PC-3 (cell line): ENCODE measurements at regions not wholly inside any gene's neighbourhood (a gene's known extent, or its start where the extent isn't known, plus 50 kb on each side); places are given as distances from the start of the nearest gene placed in this dataset.

Source experiments
- ATAC-seq: fragments of 200-7000 bp; cut with Tn5 transposase; 2 replicates; pipeline ENCODE4 v1.9.1; 2020; ENCODE audit warnings: mild to moderate bottlenecking, moderate library complexity
- BruUV-seq: library from RNA; stranded (reverse); fragments of 400-500 nt; replicated peaks from 2 replicates; lab custom pipeline; 2021; lab: Mats Ljungman, UMichigan
- CTCF ChIA-PET: fragments of 300-600 bp; sonication (Branson Sonifier 250); formaldehyde crosslinking; loops from one replicate; lab custom pipeline; 2022; ENCODE audit warnings: antibody characterized with exemption; lab: Charles Lee
- POLR2A ChIA-PET: fragments of 300-600 bp; sonication (Branson Sonifier 250); formaldehyde crosslinking; loops from one replicate; lab custom pipeline; 2022; ENCODE audit warnings: antibody characterized with exemption; ENCODE audit not compliant: unreplicated experiment; lab: Charles Lee
- DNase-seq: peaks from one replicate; pipeline ENCODE4 v3.0.0-alpha.2; 2015
- H2AFZ ChIP-seq: fragments of 300-600 bp; sonication (generic); 2 replicates; pipeline ENCODE4 v1.6.0; 2016; ENCODE audit warnings: antibody characterized with exemption, low read length
- H3F3A ChIP-seq: fragments of 300-600 bp; sonication (generic); one replicate; pipeline ENCODE4 v1.6.0; 2017; ENCODE audit warnings: antibody characterized with exemption, low read length, control low read depth, mild to moderate bottlenecking; ENCODE audit not compliant: unreplicated experiment
- H3K27ac ChIP-seq: fragments of 300-600 bp; sonication (generic); 2 replicates; pipeline ENCODE4 v1.5.1; 2016; ENCODE audit warnings: mild to moderate bottlenecking, low read length
- H3K27me3 ChIP-seq: fragments of 300-600 bp; sonication (generic); 2 replicates; pipeline ENCODE4 v1.6.1; 2016; ENCODE audit warnings: low read length, mixed read lengths
- H3K36me3 ChIP-seq: fragments of 300-600 bp; sonication (generic); 2 replicates; pipeline ENCODE4 v1.6.1; 2016; ENCODE audit warnings: low read depth, mixed run types, low read length, mixed read lengths
- H3K4me1 ChIP-seq: fragments of 300-600 bp; sonication (generic); 2 replicates; pipeline ENCODE4 v1.5.1; 2016; ENCODE audit warnings: low read length; ENCODE audit not compliant: insufficient read depth
- H3K4me2 ChIP-seq: fragments of 300-600 bp; sonication (generic); 2 replicates; pipeline ENCODE4 v1.6.0; 2016; ENCODE audit warnings: low read length
- H3K4me3 ChIP-seq: fragments of 300-600 bp; sonication (generic); 2 replicates; pipeline ENCODE4 v1.5.1; 2016; ENCODE audit warnings: mild to moderate bottlenecking, low read length, mixed read lengths
- H3K79me2 ChIP-seq: fragments of 300-600 bp; sonication (generic); 2 replicates; pipeline ENCODE4 v1.6.1; 2017; ENCODE audit warnings: low read length, mixed read lengths
- H3K9ac ChIP-seq: fragments of 300-600 bp; sonication (generic); 2 replicates; pipeline ENCODE4 v1.6.0; 2016; ENCODE audit warnings: mild to moderate bottlenecking, low read length
- H3K9me2 ChIP-seq: fragments of 300-600 bp; sonication (generic); replicated peaks from 2 replicates; pipeline ENCODE4 v1.6.1; 2016; ENCODE audit warnings: mixed run types, low read length, mixed read lengths
- H3K9me3 ChIP-seq: fragments of 300-600 bp; sonication (generic); 2 replicates; pipeline ENCODE4 v1.6.1; 2016; ENCODE audit warnings: low read length, mixed read lengths
- H4K20me1 ChIP-seq: fragments of 300-600 bp; sonication (generic); 2 replicates; pipeline ENCODE4 v1.6.1; 2016; ENCODE audit warnings: low read length, mixed read lengths
- EZH2 ChIP-seq: fragments of 300-600 bp; sonication (generic); IDR thresholded peaks from one replicate; pipeline ENCODE4 v1.6.1; 2017; ENCODE audit warnings: antibody characterized with exemption, mild to moderate bottlenecking, low read length; ENCODE audit not compliant: unreplicated experiment
- EZH2phosphoT487 ChIP-seq: fragments of 300-600 bp; sonication (generic); IDR thresholded peaks from 2 replicates; pipeline ENCODE4 v1.6.1; 2018; ENCODE audit warnings: mild to moderate bottlenecking, antibody characterized with exemption, low read length, borderline replicate concordance
- intact Hi-C: fragments of 100-400 bp; cut with micrococcal nuclease; formaldehyde crosslinking; loops from 2 replicates; pipeline ENCODE4 v1.9.0; 2023
- TF ChIP-seq, protein P1 (sequence below): fragments of 300-600 bp; sonication (generic); conservative IDR thresholded peaks from 2 replicates; pipeline ENCODE4 v1.5.1; 2017; ENCODE audit warnings: antibody characterized with exemption, low read depth, mild to moderate bottlenecking, low read length

DNA sequence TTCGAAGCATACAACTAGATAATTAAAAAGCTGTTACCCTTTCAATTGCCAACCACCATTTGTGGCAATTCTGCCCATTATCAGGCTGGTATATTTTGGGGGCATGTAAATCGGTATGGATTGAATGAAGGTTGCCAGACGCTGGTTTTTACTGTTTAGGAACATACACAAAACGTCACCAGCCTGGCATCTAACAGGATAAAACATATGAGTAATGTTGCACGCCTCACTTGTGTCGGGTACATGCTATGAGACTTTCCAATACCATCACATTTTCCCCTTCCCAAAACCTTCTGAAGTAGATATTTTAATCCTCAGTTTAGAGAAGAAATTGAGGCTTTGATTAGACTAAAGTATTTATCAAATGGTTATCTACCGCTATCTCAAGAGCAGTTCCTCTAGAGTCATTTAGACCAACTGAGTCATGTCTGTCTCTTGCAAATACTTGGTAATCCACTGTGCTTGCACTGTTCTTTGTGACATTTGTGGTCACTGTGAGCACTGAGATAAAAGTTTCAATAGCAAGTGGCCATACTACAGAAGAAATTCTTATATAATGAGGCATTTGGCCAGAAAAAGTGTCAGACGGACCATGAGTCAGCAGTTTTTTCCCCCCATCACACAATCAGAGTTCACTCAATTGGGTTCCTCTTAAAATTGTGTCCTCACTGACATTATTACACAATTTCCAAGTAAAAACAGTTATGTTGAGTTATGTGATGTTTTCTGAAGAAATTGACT lies 498.7 kb downstream of the NXPH1 start:
- TF ChIP-seq, protein P1, sequence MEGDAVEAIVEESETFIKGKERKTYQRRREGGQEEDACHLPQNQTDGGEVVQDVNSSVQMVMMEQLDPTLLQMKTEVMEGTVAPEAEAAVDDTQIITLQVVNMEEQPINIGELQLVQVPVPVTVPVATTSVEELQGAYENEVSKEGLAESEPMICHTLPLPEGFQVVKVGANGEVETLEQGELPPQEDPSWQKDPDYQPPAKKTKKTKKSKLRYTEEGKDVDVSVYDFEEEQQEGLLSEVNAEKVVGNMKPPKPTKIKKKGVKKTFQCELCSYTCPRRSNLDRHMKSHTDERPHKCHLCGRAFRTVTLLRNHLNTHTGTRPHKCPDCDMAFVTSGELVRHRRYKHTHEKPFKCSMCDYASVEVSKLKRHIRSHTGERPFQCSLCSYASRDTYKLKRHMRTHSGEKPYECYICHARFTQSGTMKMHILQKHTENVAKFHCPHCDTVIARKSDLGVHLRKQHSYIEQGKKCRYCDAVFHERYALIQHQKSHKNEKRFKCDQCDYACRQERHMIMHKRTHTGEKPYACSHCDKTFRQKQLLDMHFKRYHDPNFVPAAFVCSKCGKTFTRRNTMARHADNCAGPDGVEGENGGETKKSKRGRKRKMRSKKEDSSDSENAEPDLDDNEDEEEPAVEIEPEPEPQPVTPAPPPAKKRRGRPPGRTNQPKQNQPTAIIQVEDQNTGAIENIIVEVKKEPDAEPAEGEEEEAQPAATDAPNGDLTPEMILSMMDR, result no peak
- TF ChIP-seq EZH2phosphoT487, result no peak
- no peak for TF ChIP-seq EZH2
- H3F3A ChIP-seq, result no peaks in the 10 kb centered on the region
- peaks cover 3% of the 10 kb centered on the region; the same call in 1 of the 2 replicates for H3K9me3 ChIP-seq
- intact Hi-C loops, result no loop called here
- no peak overlapping the region for H3K4me2 ChIP-seq
- no peaks in the 10 kb centered on the region for H3K4me1 ChIP-seq
- H3K79me2 ChIP-seq, result no peaks in the 10 kb centered on the region
- H2AFZ ChIP-seq, result no peak overlapping the region
- no peak overlapping the region for H3K27ac ChIP-seq
- no peak for DNase-seq
- no peak for ATAC-seq
- no peaks in the 10 kb centered on the region for H4K20me1 ChIP-seq
- no peak overlapping the region for H3K9ac ChIP-seq
- no peak overlapping the region for H3K4me3 ChIP-seq
- H3K9me2 ChIP-seq, result no peaks in the 10 kb centered on the region
- no peaks in the 10 kb centered on the region for H3K27me3 ChIP-seq
- BruUV-seq, result no TSS peak
- ChIA-PET POLR2A (interaction anchor here (0.7 kb wide), 1 partner anchor 249 kb away, joined by 3 read pairs; no protein-coding TSS in a partner anchor), CTCF (no interaction called here)
- no peaks in the 10 kb centered on the region for H3K36me3 ChIP-seq

DNA sequence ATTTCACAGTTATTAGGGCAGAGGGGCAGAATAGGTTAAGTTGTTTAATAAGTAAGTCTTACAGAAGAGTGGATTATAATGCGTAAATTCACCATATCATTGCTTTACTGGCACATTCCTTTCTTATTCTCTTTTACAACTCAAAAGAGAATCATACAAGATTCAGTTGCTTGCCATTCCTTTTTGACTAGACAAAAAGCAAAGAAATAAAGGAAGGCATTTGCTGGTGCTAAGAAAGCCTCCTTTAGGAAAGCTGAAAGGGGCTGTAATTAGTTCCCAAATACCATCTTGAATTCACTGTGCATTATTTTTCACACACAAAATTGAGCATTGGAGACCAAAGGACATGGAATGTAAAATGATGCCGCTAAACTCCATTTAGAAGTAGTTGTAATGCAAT lies 499.3 kb downstream of the NXPH1 start:
- intact Hi-C loops, result no loop called here
- POLR2A ChIA-PET, result no interaction called here
- Histone ChIP-seq H3K27ac (no peak overlapping the region), H3K9ac (no peak overlapping the region), H3K4me3 (no peak overlapping the region), H3K79me2 (no peaks in the 10 kb centered on the region), H3K27me3 (no peaks in the 10 kb centered on the region), H3K4me1 (no peaks in the 10 kb centered on the region), H3K4me2 (no peak overlapping the region), H3K36me3 (no peaks in the 10 kb centered on the region), H3K9me3 (no peaks in the 10 kb centered on the region), H2AFZ (no peak overlapping the region), H3K9me2 (no peaks in the 10 kb centered on the region), H3F3A (no peaks in the 10 kb centered on the region), H4K20me1 (no peaks in the 10 kb centered on the region)
- ATAC-seq (no peak), DNase-seq (no peak)
- no TSS peak for BruUV-seq
- no peak for TF ChIP-seq EZH2
- TF ChIP-seq, protein P1, result no peak
- TF ChIP-seq EZH2phosphoT487, result no peak
- CTCF ChIA-PET, result no interaction called here

DNA sequence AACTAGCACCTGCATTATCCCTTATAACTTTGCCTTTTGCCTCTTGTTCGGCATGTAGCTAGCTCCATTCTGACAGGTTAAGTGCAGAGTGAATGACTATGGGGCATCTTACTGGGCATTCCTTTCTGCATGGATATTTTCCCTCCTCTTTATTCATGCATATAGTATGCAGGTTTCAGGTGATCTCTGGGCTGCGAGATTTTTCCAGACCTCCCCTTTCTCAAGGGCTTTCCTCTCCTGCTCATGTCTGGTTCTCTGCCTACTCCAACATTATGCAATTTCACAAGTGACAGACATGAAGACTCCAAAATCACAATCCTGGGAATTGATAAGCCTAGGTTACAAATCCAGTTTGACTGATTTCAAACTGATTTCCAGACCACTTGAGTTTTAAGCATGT lies 503.8 kb downstream of the NXPH1 start:
- Histone ChIP-seq H3K79me2 (no peaks in the 10 kb centered on the region), H3K9ac (no peak overlapping the region), H3K4me1 (no peaks in the 10 kb centered on the region), H3K9me3 (0 out of 2 replicates have a peak, but pooled peaks cover 7% of the 10 kb centered on the region), H3F3A (no peaks in the 10 kb centered on the region), H3K36me3 (no peaks in the 10 kb centered on the region), H3K4me3 (no peak overlapping the region), H2AFZ (no peak overlapping the region), H3K9me2 (no peaks in the 10 kb centered on the region), H3K4me2 (no peak overlapping the region), H4K20me1 (no peaks in the 10 kb centered on the region), H3K27me3 (no peaks in the 10 kb centered on the region), H3K27ac (no peak overlapping the region)
- ATAC-seq (no peak), DNase-seq (no peak)
- intact Hi-C loops, result no loop called here
- ChIA-PET CTCF (no interaction called here), POLR2A (no interaction called here)
- TF ChIP-seq, protein P1, result no peak
- TF ChIP-seq EZH2phosphoT487, result no peak
- no peak for TF ChIP-seq EZH2
- BruUV-seq, result no TSS peak
